Mucosa of rectum (tissue), 2 donors: ENCODE measurements at regions not wholly inside any gene's neighbourhood (a gene's known extent, or its start where the extent isn't known, plus 50 kb on each side); places are given as distances from the start of the nearest gene placed in this dataset.

Source experiments
- H3K27ac ChIP-seq, 2 donors: one replicate each; pipeline ENCODE4 v1.7.0; 2013; ENCODE audit warnings: inconsistent platforms in 2 of 2, low read depth in 2 of 2, low read length in 2 of 2
- H3K27me3 ChIP-seq, 2 donors: one replicate each; pipeline ENCODE4 v1.7.0; 2013; ENCODE audit warnings: low read length in 2 of 2; ENCODE audit not compliant: control insufficient read depth in 2 of 2, insufficient read depth in 2 of 2
- H3K36me3 ChIP-seq, 2 donors: one replicate each; pipeline ENCODE4 v1.7.0; 2013; ENCODE audit warnings: low read length in 2 of 2; ENCODE audit not compliant: control insufficient read depth in 2 of 2, insufficient read depth in 2 of 2
- H3K4me1 ChIP-seq, 2 donors: one replicate each; pipeline ENCODE4 v1.7.0; 2013; ENCODE audit warnings: low read length in 2 of 2, mild to moderate bottlenecking in 1 of 2; ENCODE audit not compliant: control insufficient read depth in 2 of 2, insufficient read depth in 2 of 2
- H3K4me3 ChIP-seq, 2 donors: one replicate each; pipeline ENCODE4 v1.7.0; 2013; ENCODE audit warnings: low read length in 2 of 2
- H3K9ac ChIP-seq, 2 donors: one replicate each; pipeline ENCODE4 v1.7.0; 2013; ENCODE audit warnings: low read length in 2 of 2, low read depth in 1 of 2, mild to moderate bottlenecking in 1 of 2
- H3K9me3 ChIP-seq, 2 donors: one replicate each; pipeline ENCODE4 v1.7.0; 2013; ENCODE audit warnings: low read length in 2 of 2; ENCODE audit not compliant: control insufficient read depth in 2 of 2
- donor health status: healthy.
- donor health status: Normal muscosa, but diverticular disease.

DNA sequence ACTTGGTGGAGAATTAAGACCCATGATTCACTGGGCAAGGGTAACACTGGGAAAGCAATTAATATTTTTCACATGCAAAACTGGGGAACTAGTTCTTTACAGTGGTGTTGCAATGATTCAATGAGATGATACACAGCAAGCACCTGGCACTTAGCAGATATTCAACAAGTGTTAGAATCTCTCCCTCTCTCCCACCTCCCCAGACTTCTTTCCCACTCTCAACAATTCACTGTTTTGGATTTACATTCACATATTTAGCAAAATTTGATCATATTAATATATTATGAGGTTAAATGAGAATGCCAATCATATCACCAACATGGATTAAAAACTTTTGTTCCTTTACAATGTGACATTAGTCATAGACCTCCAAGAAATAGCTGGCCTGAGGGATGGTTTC lies 223.1 kb upstream of the GRIP1 start:
- Histone ChIP-seq H3K36me3 (no peaks in the 10 kb centered on the region), H3K9ac (no peak overlapping the region), H3K4me3 (no peak overlapping the region), H3K27me3 (no peaks in the 10 kb centered on the region), H3K9me3 (no peaks in the 10 kb centered on the region), H3K27ac (no peak overlapping the region), H3K4me1 (peaks cover 0 to 5% of the 10 kb centered on the region in 2 donors)

DNA sequence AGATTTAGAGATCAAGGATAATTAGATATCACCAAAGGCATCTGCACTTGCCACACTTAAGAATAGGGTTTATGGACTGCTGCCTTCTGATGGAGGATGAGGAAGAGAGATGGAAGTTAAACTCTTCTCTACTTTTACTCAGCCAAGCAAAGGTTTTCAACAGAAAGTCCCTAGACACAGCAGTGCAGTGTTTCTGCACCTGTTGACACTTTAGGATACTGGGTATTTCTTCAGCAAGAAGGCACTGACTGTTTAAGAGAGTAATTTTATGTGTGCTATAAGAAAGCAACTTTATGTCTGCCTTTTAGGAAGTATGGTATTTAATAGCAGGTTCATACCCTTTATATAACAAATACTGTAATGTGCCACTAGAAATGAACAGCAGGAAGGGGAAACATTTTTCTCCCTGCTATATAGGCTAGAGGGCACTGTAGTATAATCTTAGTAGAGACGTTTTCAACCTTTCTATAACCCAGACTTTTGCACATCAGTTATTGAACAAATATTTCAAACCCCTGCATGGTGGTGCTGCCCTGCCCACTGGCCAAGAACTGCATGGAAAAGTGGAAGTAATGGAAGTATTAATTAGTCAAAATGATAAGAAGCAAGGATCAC lies 225.0 kb upstream of the GRIP1 start:
- Histone ChIP-seq H3K36me3 (no peaks in the 10 kb centered on the region), H3K4me3 (no peak overlapping the region), H3K9me3 (no peaks in the 10 kb centered on the region), H3K9ac (no peak overlapping the region), H3K27me3 (no peaks in the 10 kb centered on the region), H3K27ac (no peak overlapping the region), H3K4me1 (peaks cover 0 to 5% of the 10 kb centered on the region in 2 donors)

DNA sequence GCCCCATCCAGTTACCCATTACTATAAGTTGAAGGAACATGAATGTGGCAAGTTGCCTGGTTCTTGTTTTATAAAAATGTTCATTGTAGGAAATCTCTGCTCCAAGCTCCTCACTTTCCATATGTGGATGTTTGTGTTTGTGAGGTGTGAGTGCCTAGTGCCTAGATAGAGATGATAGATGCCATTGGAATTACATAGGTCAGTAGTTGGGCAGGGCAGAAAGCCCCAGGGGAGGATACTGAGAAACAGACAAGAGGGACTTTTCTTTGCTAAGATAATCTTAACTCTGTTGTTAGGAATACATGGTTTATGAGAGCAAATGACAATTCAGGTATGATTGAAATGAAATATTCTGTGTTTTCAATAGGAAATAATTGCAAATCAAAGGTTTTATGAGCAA lies 226.3 kb upstream of the GRIP1 start:
- Histone ChIP-seq H3K36me3 (no peaks in the 10 kb centered on the region), H3K9ac (no peak overlapping the region), H3K4me1 (peaks cover 0 to 5% of the 10 kb centered on the region in 2 donors), H3K27me3 (no peaks in the 10 kb centered on the region), H3K9me3 (no peaks in the 10 kb centered on the region), H3K27ac (no peak overlapping the region), H3K4me3 (no peak overlapping the region)

DNA sequence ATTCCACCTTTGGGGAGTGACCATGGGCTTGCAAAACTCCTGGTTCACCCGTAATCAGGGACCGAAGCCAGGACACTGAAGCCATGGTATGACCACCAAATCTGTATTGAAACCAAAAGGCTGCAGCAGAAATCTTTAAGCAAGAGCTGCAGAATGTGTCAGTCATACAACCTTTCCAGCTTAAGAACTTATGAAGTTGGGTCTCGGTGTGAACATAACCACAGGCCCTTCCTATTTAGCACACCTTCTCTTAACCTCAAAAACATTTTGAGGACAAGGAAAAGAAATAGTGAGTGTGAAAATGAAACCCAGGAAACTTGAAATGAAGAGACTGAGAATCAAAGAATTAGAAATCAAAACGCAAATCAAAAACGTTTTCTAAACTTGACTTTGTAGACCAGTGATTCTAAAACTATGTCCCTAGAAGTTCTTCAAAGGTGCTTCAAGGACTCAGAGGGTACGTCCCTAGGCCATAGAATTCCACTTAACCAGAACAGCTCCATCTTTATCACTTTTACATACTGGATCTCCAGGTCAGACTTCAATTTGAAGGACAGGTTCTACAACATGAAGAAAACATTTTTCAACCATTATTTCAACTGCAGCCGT lies 231.6 kb upstream of the GRIP1 start:
- peaks cover 0 to 2% of the 10 kb centered on the region in 2 donors for H3K4me1 ChIP-seq
- no peaks in the 10 kb centered on the region for H3K27me3 ChIP-seq
- no peak overlapping the region for H3K27ac ChIP-seq
- no peaks in the 10 kb centered on the region for H3K36me3 ChIP-seq
- H3K4me3 ChIP-seq = no peak overlapping the region
- no peaks in the 10 kb centered on the region for H3K9me3 ChIP-seq
- H3K9ac ChIP-seq = no peak overlapping the region

DNA sequence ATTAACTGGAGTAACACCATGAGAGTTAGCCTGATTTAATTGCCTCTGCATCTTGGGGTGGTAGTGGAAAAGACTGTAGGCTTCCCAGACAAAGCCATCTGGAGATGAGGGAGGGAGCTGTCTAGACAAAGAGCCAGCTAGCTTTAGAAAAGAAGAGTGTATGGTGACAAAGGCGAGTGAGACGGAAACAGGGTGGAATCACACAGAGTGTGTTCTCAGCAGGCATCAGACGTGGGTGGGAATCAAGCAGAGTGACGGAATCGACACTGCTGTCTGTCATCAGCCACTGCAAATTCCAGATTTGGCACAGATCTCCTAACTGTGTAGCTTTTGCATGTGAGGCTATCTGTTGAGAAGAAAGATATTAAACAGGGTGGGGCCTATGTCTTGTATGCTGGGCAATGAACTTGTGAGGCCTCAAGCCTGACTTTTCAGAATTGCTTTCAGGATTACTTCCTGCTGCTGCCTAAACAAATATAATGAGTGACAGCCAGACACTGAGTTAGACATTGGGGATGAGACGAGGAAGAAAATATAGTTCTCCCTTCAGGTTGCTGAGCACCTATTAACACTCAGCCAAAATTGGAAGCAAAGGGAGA lies 236.5 kb upstream of the GRIP1 start:
- H3K27me3 ChIP-seq = no peaks in the 10 kb centered on the region
- no peak overlapping the region for H3K9ac ChIP-seq
- H3K4me3 ChIP-seq = no peak overlapping the region
- H3K27ac ChIP-seq = no peak overlapping the region
- peaks cover 0 to 4% of the 10 kb centered on the region in 2 donors for H3K4me1 ChIP-seq
- no peaks in the 10 kb centered on the region for H3K36me3 ChIP-seq
- H3K9me3 ChIP-seq = no peaks in the 10 kb centered on the region

DNA sequence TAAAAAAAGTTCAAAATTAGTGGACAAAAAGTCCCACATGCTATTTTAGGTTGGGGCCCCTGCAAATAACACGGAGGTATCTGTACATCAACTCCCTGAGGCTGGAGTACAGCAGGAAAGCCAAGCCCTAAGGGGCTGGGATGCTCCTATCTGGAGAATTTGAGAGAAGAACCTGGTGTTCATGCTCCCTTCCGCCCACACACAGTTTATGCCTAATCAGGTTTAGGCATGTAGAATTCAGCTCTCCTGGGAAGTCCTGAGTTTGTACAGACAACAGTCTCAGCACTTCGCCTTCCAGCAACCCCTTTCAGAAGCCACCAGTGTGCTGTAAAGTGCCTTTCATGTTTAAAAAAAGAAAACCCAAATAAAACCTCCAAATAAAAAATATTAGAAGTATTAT lies 237.3 kb upstream of the GRIP1 start:
- Histone ChIP-seq H3K36me3 (no peaks in the 10 kb centered on the region), H3K27ac (no peak overlapping the region), H3K27me3 (no peaks in the 10 kb centered on the region), H3K9me3 (no peaks in the 10 kb centered on the region), H3K9ac (no peak overlapping the region), H3K4me3 (no peak overlapping the region), H3K4me1 (peaks cover 0 to 4% of the 10 kb centered on the region in 2 donors)

DNA sequence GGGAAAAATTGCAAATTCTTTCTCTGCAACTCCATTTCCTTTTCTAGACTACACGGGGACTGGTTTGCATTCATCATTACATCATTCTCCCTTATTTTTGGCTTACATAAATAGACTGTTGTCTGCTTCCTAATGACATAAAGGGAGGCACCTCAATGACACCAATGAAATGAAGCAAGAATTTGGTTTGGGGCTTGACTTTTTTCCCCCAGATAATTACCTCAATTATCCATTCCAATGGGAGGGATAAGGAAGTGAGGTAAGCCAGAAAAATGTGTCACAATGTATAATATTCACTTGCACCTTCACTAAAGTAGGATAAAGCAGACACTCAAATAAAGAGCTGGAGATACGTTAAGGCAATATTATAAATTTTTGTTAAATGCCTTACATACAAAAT lies 240.6 kb upstream of the GRIP1 start:
- Histone ChIP-seq H3K4me3 (no peak overlapping the region), H3K27ac (no peak overlapping the region), H3K27me3 (no peaks in the 10 kb centered on the region), H3K9ac (no peak overlapping the region), H3K4me1 (peaks cover 0 to 4% of the 10 kb centered on the region in 2 donors), H3K9me3 (no peaks in the 10 kb centered on the region), H3K36me3 (no peaks in the 10 kb centered on the region)

DNA sequence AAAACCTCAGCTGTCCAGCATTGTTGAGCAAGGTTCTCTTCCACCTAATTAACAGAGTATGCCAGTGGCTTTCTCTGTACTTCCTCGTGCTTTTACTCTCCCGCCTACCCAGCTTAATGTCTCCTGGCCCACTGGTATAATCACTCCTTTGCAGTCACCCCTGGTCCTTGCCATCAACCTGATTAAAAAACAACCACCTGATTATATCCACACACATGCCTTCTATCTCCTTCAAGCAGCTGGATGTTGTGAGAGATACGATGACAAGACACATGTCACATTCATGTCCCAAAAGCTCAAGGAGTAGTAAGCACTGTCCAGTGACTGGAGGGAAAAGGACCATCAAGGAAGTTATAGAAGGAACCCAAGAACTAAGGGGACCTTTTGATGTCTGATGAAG lies 241.3 kb upstream of the GRIP1 start:
- Histone ChIP-seq H3K27ac (no peak overlapping the region), H3K4me1 (peaks cover 0 to 4% of the 10 kb centered on the region in 2 donors), H3K9ac (no peak overlapping the region), H3K36me3 (no peaks in the 10 kb centered on the region), H3K4me3 (no peak overlapping the region), H3K27me3 (no peaks in the 10 kb centered on the region), H3K9me3 (no peaks in the 10 kb centered on the region)

DNA sequence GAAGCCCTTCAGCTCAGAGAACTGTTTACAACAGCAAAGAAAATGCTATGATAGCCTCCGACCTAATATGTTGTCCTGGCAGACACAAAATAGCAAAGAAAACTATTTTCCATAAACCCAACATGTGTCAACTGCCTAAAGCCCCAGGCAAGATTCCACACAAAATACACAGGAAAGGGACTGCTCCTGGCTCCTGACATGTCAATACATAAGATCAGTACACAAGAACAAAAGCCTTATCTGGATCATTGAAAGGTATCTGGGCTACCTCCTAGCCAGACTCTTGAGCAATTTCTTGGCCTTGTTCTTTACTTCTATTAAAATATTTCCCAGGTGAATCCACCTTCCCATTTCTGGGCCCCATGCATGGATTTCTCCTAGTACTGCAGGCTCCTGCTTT lies 242.3 kb upstream of the GRIP1 start:
- H3K27me3 ChIP-seq = no peaks in the 10 kb centered on the region
- no peaks in the 10 kb centered on the region for H3K9me3 ChIP-seq
- no peak overlapping the region for H3K27ac ChIP-seq
- no peaks in the 10 kb centered on the region for H3K36me3 ChIP-seq
- H3K9ac ChIP-seq = no peak overlapping the region
- H3K4me3 ChIP-seq = no peak overlapping the region
- no peaks in the 10 kb centered on the region for H3K4me1 ChIP-seq

DNA sequence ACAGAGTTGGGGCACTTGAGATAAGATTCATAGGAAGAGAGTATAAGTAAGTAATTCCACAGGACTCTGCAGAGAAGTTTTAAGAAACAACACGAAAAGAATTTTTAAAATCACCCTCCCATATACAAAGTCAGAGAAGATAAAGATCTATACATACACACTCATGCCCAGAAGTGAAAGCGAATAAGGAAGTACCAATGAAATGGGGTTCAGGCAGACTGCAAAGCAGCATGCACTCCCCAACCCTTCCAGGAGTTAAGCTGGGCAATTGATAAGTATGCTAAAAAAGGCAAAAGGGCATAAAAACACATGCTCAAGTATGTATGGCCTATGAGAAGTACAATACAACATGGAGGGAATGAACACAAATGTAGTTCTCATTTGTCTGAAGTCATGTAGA lies 246.2 kb upstream of the GRIP1 start:
- Histone ChIP-seq H3K27ac (no peak overlapping the region), H3K9ac (no peak overlapping the region), H3K9me3 (no peaks in the 10 kb centered on the region), H3K4me3 (no peak overlapping the region), H3K27me3 (no peaks in the 10 kb centered on the region), H3K36me3 (no peaks in the 10 kb centered on the region), H3K4me1 (no peaks in the 10 kb centered on the region)
